ENCODE measurements at regions not wholly inside any gene's neighbourhood (a gene's known extent, or its start where the extent isn't known, plus 50 kb on each side); places are given as distances from the start of the nearest gene placed in this dataset.
"Not testable (repeated sequence)": the region's sequence is repeated elsewhere in the genome, so short reads cannot be mapped to it uniquely, and the experiment has no call there.

- no peaks in the 10 kb centered on the region for H3K9me3 ChIP-seq (ENCODE audit: control insufficient read depth, insufficient read depth, low read length)
- H3K27me3 ChIP-seq (ENCODE audit: control insufficient read depth, low read length): 0 out of 2 replicates have a peak, but pooled peaks cover 3% of the 10 kb centered on the region
- no peaks in the 10 kb centered on the region for H3K4me1 ChIP-seq (ENCODE audit: control insufficient read depth, low read length)
- H3K27ac ChIP-seq (ENCODE audit: low read depth, low read length): no peak overlapping the region
- no peaks in the 10 kb centered on the region for H3K36me3 ChIP-seq (ENCODE audit: control insufficient read depth, low read length)
- no peaks in the 10 kb centered on the region for H3F3A ChIP-seq (ENCODE audit: control insufficient read depth, insufficient read depth)
- H3K9me2 ChIP-seq (replicated peaks; ENCODE audit: control insufficient read depth, low read length): no peaks in the 10 kb centered on the region
- H3K79me2 ChIP-seq (ENCODE audit: control insufficient read depth, low read length): no peaks in the 10 kb centered on the region
- H3K4me2 ChIP-seq (ENCODE audit: low read length): no peak overlapping the region
- TF ChIP-seq EZH2phosphoT487 (IDR thresholded peaks at IDR 0.05; ENCODE audit: borderline replicate concordance, low read length) (no peak), CTCF (IDR thresholded peaks at IDR 0.05; ENCODE audit: low read depth, low read length, poor library complexity, severe bottlenecking) (no peak)
- no peaks in the 10 kb centered on the region for H4K20me1 ChIP-seq (ENCODE audit: control insufficient read depth, insufficient read depth, low read depth, low read length)
- H3K4me3 ChIP-seq (ENCODE audit: low read length): no peak overlapping the region
Measured at GRCh38 chr18:10169814-10170213, 256.0 kb downstream of the VAPA start.

- Histone ChIP-seq H3K36me3 (ENCODE audit: control insufficient read depth, low read length) (no peaks in the 10 kb centered on the region), H4K20me1 (ENCODE audit: control insufficient read depth, insufficient read depth, low read depth, low read length) (no peaks in the 10 kb centered on the region), H3K4me3 (ENCODE audit: low read length) (no peak overlapping the region), H3K9me3 (ENCODE audit: control insufficient read depth, insufficient read depth, low read length) (no peaks in the 10 kb centered on the region), H3K79me2 (ENCODE audit: control insufficient read depth, low read length) (no peaks in the 10 kb centered on the region), H3K27ac (ENCODE audit: low read depth, low read length) (no peak overlapping the region), H3K4me2 (ENCODE audit: low read length) (no peak overlapping the region), H3K9me2 (replicated peaks; ENCODE audit: control insufficient read depth, low read length) (no peaks in the 10 kb centered on the region), H3K4me1 (ENCODE audit: control insufficient read depth, low read length) (no peaks in the 10 kb centered on the region), H3K27me3 (ENCODE audit: control insufficient read depth, low read length) (0 out of 2 replicates have a peak, but pooled peaks cover 3% of the 10 kb centered on the region), H3F3A (ENCODE audit: control insufficient read depth, insufficient read depth) (no peaks in the 10 kb centered on the region)
- TF ChIP-seq CTCF (IDR thresholded peaks at IDR 0.05; ENCODE audit: low read depth, low read length, poor library complexity, severe bottlenecking): no peak
- TF ChIP-seq EZH2phosphoT487 (IDR thresholded peaks at IDR 0.05; ENCODE audit: borderline replicate concordance, low read length): no peak
Measured at GRCh38 chr18:10170375-10170774, 256.6 kb downstream of the VAPA start.

- H3F3A ChIP-seq (ENCODE audit: control insufficient read depth, insufficient read depth); H3K4me2 ChIP-seq (ENCODE audit: low read length); H3K9me2 ChIP-seq (replicated peaks; ENCODE audit: control insufficient read depth, low read length); H3K27me3 ChIP-seq (ENCODE audit: control insufficient read depth, low read length); H4K20me1 ChIP-seq (ENCODE audit: control insufficient read depth, insufficient read depth, low read depth, low read length); H3K4me1 ChIP-seq (ENCODE audit: control insufficient read depth, low read length); H3K79me2 ChIP-seq (ENCODE audit: control insufficient read depth, low read length); H3K36me3 ChIP-seq (ENCODE audit: control insufficient read depth, low read length); H3K9me3 ChIP-seq (ENCODE audit: control insufficient read depth, insufficient read depth, low read length); H3K27ac ChIP-seq (ENCODE audit: low read depth, low read length); H3K4me3 ChIP-seq (ENCODE audit: low read length): not testable (repeated sequence)
Measured at GRCh38 chr18:10175333-10175732, 261.5 kb downstream of the VAPA start.

GRCh38 chr18:10179326-10179725, 265.5 kb downstream of the VAPA start:
- H3K27ac ChIP-seq (ENCODE audit: low read depth, low read length); H3F3A ChIP-seq (ENCODE audit: control insufficient read depth, insufficient read depth); H4K20me1 ChIP-seq (ENCODE audit: control insufficient read depth, insufficient read depth, low read depth, low read length); H3K27me3 ChIP-seq (ENCODE audit: control insufficient read depth, low read length); H3K79me2 ChIP-seq (ENCODE audit: control insufficient read depth, low read length); H3K36me3 ChIP-seq (ENCODE audit: control insufficient read depth, low read length); H3K9me2 ChIP-seq (replicated peaks; ENCODE audit: control insufficient read depth, low read length); H3K4me1 ChIP-seq (ENCODE audit: control insufficient read depth, low read length); H3K4me2 ChIP-seq (ENCODE audit: low read length); H3K9me3 ChIP-seq (ENCODE audit: control insufficient read depth, insufficient read depth, low read length); H3K4me3 ChIP-seq (ENCODE audit: low read length): not testable (repeated sequence)
